8988T (cell line): ENCODE measurements at regions not wholly inside any gene's neighbourhood (a gene's known extent, or its start where the extent isn't known, plus 50 kb on each side); places are given as distances from the start of the nearest gene placed in this dataset.

ENCODE experiments used
- DNase-seq: peaks from one replicate; pipeline ENCODE4 v3.0.0; 2011

- DNase-seq = no peak
These were observed 279.9 kb upstream of the SORCS1 start for GRCh38 chr10:107444443-107444842.

- no peak for DNase-seq
These were observed 279.3 kb upstream of the SORCS1 start for GRCh38 chr10:107443813-107444212.

- DNase-seq = no peak
These were observed 278.8 kb upstream of the SORCS1 start for GRCh38 chr10:107443326-107443725.

- DNase-seq = no peak
These were observed 277.6 kb upstream of the SORCS1 start for GRCh38 chr10:107442035-107442505.

- DNase-seq = no peak
These were observed 276.2 kb upstream of the SORCS1 start for GRCh38 chr10:107440741-107441140.

GRCh38 chr10:107437921-107438320 lies 273.4 kb upstream of the SORCS1 start:
- DNase-seq = no peak

- DNase-seq = no peak
These were observed 272.1 kb upstream of the SORCS1 start for GRCh38 chr10:107436568-107436967.

GRCh38 chr10:107434854-107435253 lies 270.3 kb upstream of the SORCS1 start:
- DNase-seq = no peak

GRCh38 chr10:107434201-107434600 lies 269.7 kb upstream of the SORCS1 start:
- DNase-seq = no peak

- no peak for DNase-seq
These were observed 269.1 kb upstream of the SORCS1 start for GRCh38 chr10:107433605-107434004.

- no peak for DNase-seq
These were observed 265.9 kb upstream of the SORCS1 start for GRCh38 chr10:107430446-107430845.

GRCh38 chr10:107427016-107427415 lies 262.5 kb upstream of the SORCS1 start:
- no peak for DNase-seq

- DNase-seq = no peak
These were observed 261.5 kb upstream of the SORCS1 start for GRCh38 chr10:107425931-107426553.

- no peak for DNase-seq
These were observed 260.1 kb upstream of the SORCS1 start for GRCh38 chr10:107424628-107425027.

- no peak for DNase-seq
These were observed 259.4 kb upstream of the SORCS1 start for GRCh38 chr10:107423903-107424302.

- no peak for DNase-seq
These were observed 258.2 kb upstream of the SORCS1 start for GRCh38 chr10:107422681-107423080.

- no peak for DNase-seq
These were observed 255.7 kb upstream of the SORCS1 start for GRCh38 chr10:107420196-107420595.

GRCh38 chr10:107418085-107418806 lies 253.7 kb upstream of the SORCS1 start:
- DNase-seq = no peak

- DNase-seq = no peak
These were observed 252.9 kb upstream of the SORCS1 start for GRCh38 chr10:107417446-107417845.

- no peak for DNase-seq
These were observed 250.9 kb upstream of the SORCS1 start for GRCh38 chr10:107415446-107415845.

GRCh38 chr10:107413971-107414370 lies 249.5 kb upstream of the SORCS1 start:
- no peak for DNase-seq

- no peak for DNase-seq
These were observed 245.0 kb upstream of the SORCS1 start for GRCh38 chr10:107409522-107409921.

GRCh38 chr10:107398115-107398514 lies 233.6 kb upstream of the SORCS1 start:
- no peak for DNase-seq

GRCh38 chr10:107391901-107392300 lies 227.4 kb upstream of the SORCS1 start:
- DNase-seq = no peak

GRCh38 chr10:107390563-107390962 lies 226.1 kb upstream of the SORCS1 start:
- no peak for DNase-seq
